Astrocyte (in vitro differentiated cells and primary cell): ENCODE measurements at regions not wholly inside any gene's neighbourhood (a gene's known extent, or its start where the extent isn't known, plus 50 kb on each side); places are given as distances from the start of the nearest gene placed in this dataset.

Experiments
- DNase-seq: peaks from one replicate; pipeline ENCODE4 v3.0.0-alpha.2; 2010; ENCODE audit warnings: low read depth
- FAIRE-seq: peaks from 2 replicates; lab custom pipeline; 2011; peaks lifted over from hg19 to GRCh38; lab: Jason Lieb, UNC
- H2AFZ ChIP-seq: 2 replicates; pipeline ENCODE4 v1.6.0; 2012; ENCODE audit warnings: low read depth, low read length, inconsistent platforms
- H3K27ac ChIP-seq: 2 replicates; pipeline ENCODE4 v1.5.1; 2011; ENCODE audit warnings: low read depth, low read length, inconsistent platforms
- H3K27me3 ChIP-seq: 2 replicates; pipeline ENCODE4 v1.6.0; 2011; ENCODE audit warnings: low read length, inconsistent platforms; ENCODE audit not compliant: insufficient read depth
- H3K36me3 ChIP-seq: 2 replicates; pipeline ENCODE4 v1.5.1; 2011; ENCODE audit warnings: low read length, inconsistent platforms; ENCODE audit not compliant: insufficient read depth
- H3K4me1 ChIP-seq: 2 replicates; pipeline ENCODE4 v1.5.1; 2011; ENCODE audit warnings: low read length, inconsistent platforms; ENCODE audit not compliant: insufficient read depth
- H3K4me2 ChIP-seq: 2 replicates; pipeline ENCODE4 v1.6.0; 2012; ENCODE audit warnings: low read length, inconsistent platforms
- H3K4me3 ChIP-seq: 2 replicates; pipeline ENCODE4 v1.5.1; 2011; ENCODE audit warnings: low read depth, mild to moderate bottlenecking, low read length, inconsistent platforms; ENCODE audit not compliant: insufficient read depth
- H3K79me2 ChIP-seq: 2 replicates; pipeline ENCODE4 v1.6.0; 2012; ENCODE audit warnings: mild to moderate bottlenecking, low read length, inconsistent platforms; ENCODE audit not compliant: insufficient read depth
- H3K9ac ChIP-seq: 2 replicates; pipeline ENCODE4 v1.6.0; 2012; ENCODE audit warnings: mild to moderate bottlenecking, low read length, inconsistent platforms
- H3K9me3 ChIP-seq: 2 replicates; pipeline ENCODE4 v1.5.1; 2012; ENCODE audit warnings: low read depth, mild to moderate bottlenecking, low read length, inconsistent platforms; ENCODE audit not compliant: insufficient read depth
- H4K20me1 ChIP-seq: 2 replicates; pipeline ENCODE4 v1.6.0; 2012; ENCODE audit warnings: low read length, inconsistent platforms; ENCODE audit not compliant: insufficient read depth
- H3K27ac Mint-ChIP-seq: one replicate; pipeline ENCODE4 v1.8.0; 2021; ENCODE audit warnings: mild to moderate bottlenecking, mixed read lengths; ENCODE audit not compliant: unreplicated experiment
- H3K27me3 Mint-ChIP-seq: one replicate; pipeline ENCODE4 v1.8.0; 2021; ENCODE audit warnings: low read depth, mixed read lengths; ENCODE audit not compliant: unreplicated experiment
- H3K36me3 Mint-ChIP-seq: one replicate; pipeline ENCODE4 v1.8.0; 2021; ENCODE audit warnings: low read depth, mixed read lengths; ENCODE audit not compliant: unreplicated experiment
- H3K4me1 Mint-ChIP-seq: one replicate; pipeline ENCODE4 v1.8.0; 2021; ENCODE audit warnings: low read depth, mixed read lengths; ENCODE audit not compliant: unreplicated experiment
- H3K4me3 Mint-ChIP-seq: one replicate; pipeline ENCODE4 v1.8.0; 2021; ENCODE audit warnings: mild to moderate bottlenecking, moderate library complexity, mixed read lengths; ENCODE audit not compliant: unreplicated experiment
- H3K9me3 Mint-ChIP-seq: one replicate; pipeline ENCODE4 v1.8.0; 2021; ENCODE audit warnings: mild to moderate bottlenecking, mixed read lengths; ENCODE audit not compliant: unreplicated experiment
- EZH2 ChIP-seq: IDR thresholded peaks from 2 replicates; pipeline ENCODE4 v1.6.1; 2012; ENCODE audit warnings: mild to moderate bottlenecking, low read length, inconsistent platforms; ENCODE audit not compliant: insufficient read depth
- TF ChIP-seq, protein P1 (sequence below): IDR thresholded peaks from 2 replicates; pipeline ENCODE4 v1.5.1; 2011; ENCODE audit warnings: low read depth, mild to moderate bottlenecking, inconsistent platforms, low read length, moderate library complexity; ENCODE audit not compliant: insufficient read depth

DNA sequence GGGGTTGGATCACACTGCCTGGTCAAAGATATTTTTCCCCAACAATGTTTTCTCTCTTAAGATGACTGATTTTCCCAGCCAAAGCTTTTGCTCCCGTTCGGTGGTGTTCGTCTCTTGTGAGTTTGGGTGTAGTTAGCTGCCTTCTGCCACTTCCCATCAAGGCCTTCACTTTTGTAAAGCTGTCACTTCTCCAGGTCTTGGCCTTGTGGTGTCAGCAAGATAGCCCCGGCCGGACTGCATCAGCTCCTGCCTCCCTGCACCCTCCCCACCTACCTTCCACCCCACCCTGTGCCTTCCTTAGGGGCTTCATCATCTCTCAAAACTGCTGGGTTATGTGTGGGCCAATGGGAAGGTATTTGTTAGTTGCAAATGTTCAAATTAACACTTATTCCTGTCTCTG, 228.9 kb downstream of the BCL11A start:
- no peaks in the 10 kb centered on the region for H3K79me2 ChIP-seq
- no peak overlapping the region for H3K27ac ChIP-seq
- H3K4me2 ChIP-seq, result no peak overlapping the region
- no peaks in the 10 kb centered on the region for H4K20me1 ChIP-seq
- H3K36me3 ChIP-seq, result no peaks in the 10 kb centered on the region
- peaks cover 28% of the 10 kb centered on the region for H3K27me3 Mint-ChIP-seq
- H3K36me3 Mint-ChIP-seq, result no peaks in the 10 kb centered on the region
- no peak overlapping the region for H2AFZ ChIP-seq
- no peak overlapping the region for H3K9ac ChIP-seq
- DNase-seq (no peak), FAIRE-seq (no peak)
- TF ChIP-seq EZH2, result no peak
- TF ChIP-seq, protein P1, sequence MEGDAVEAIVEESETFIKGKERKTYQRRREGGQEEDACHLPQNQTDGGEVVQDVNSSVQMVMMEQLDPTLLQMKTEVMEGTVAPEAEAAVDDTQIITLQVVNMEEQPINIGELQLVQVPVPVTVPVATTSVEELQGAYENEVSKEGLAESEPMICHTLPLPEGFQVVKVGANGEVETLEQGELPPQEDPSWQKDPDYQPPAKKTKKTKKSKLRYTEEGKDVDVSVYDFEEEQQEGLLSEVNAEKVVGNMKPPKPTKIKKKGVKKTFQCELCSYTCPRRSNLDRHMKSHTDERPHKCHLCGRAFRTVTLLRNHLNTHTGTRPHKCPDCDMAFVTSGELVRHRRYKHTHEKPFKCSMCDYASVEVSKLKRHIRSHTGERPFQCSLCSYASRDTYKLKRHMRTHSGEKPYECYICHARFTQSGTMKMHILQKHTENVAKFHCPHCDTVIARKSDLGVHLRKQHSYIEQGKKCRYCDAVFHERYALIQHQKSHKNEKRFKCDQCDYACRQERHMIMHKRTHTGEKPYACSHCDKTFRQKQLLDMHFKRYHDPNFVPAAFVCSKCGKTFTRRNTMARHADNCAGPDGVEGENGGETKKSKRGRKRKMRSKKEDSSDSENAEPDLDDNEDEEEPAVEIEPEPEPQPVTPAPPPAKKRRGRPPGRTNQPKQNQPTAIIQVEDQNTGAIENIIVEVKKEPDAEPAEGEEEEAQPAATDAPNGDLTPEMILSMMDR, result no peak
- no peak overlapping the region for H3K4me3 ChIP-seq
- no peaks in the 10 kb centered on the region for H3K4me1 ChIP-seq
- H3K27me3 ChIP-seq, result no peaks in the 10 kb centered on the region
- no peaks in the 10 kb centered on the region for H3K9me3 ChIP-seq
- H3K9me3 Mint-ChIP-seq, result peaks cover 2% of the 10 kb centered on the region
- no peaks in the 10 kb centered on the region for H3K4me1 Mint-ChIP-seq
- H3K4me3 Mint-ChIP-seq, result no peak overlapping the region
- H3K27ac Mint-ChIP-seq, result no peak overlapping the region

- no peaks in the 10 kb centered on the region for H3K4me1 ChIP-seq
- H3K9ac ChIP-seq, result no peak overlapping the region
- H3K4me2 ChIP-seq, result no peak overlapping the region
- no peak overlapping the region for H3K4me3 ChIP-seq
- no peak overlapping the region for H3K27ac ChIP-seq
- no peaks in the 10 kb centered on the region for H3K79me2 ChIP-seq
- FAIRE-seq (no peak), DNase-seq (no peak)
- Mint-ChIP-seq H3K27me3 (peaks cover 46% of the 10 kb centered on the region), H3K4me1 (no peaks in the 10 kb centered on the region), H3K27ac (no peak overlapping the region), H3K36me3 (no peaks in the 10 kb centered on the region), H3K4me3 (no peak overlapping the region), H3K9me3 (peaks cover 2% of the 10 kb centered on the region)
- H4K20me1 ChIP-seq, result no peaks in the 10 kb centered on the region
- peaks cover 5% of the 10 kb centered on the region for H3K27me3 ChIP-seq
- TF ChIP-seq, protein P1, result no peak
- no peak for TF ChIP-seq EZH2
- no peaks in the 10 kb centered on the region for H3K9me3 ChIP-seq
- H3K36me3 ChIP-seq, result no peaks in the 10 kb centered on the region
- no peak overlapping the region for H2AFZ ChIP-seq
Observed at GRCh38 chr2:60321816-60322215, 231.6 kb downstream of the BCL11A start.

- peaks cover 46% of the 10 kb centered on the region for H3K27me3 Mint-ChIP-seq
- no peak overlapping the region for H2AFZ ChIP-seq
- no peak overlapping the region for H3K27ac ChIP-seq
- TF ChIP-seq EZH2, result no peak
- TF ChIP-seq, protein P1, result no peak
- H3K4me3 Mint-ChIP-seq, result no peak overlapping the region
- H3K4me3 ChIP-seq, result no peak overlapping the region
- no peak overlapping the region for H3K9ac ChIP-seq
- H3K79me2 ChIP-seq, result no peaks in the 10 kb centered on the region
- FAIRE-seq (no peak), DNase-seq (no peak)
- H3K36me3 Mint-ChIP-seq, result no peaks in the 10 kb centered on the region
- no peak overlapping the region for H3K4me2 ChIP-seq
- no peak overlapping the region for H3K27ac Mint-ChIP-seq
- H3K36me3 ChIP-seq, result no peaks in the 10 kb centered on the region
- no peaks in the 10 kb centered on the region for H3K4me1 Mint-ChIP-seq
- peaks cover 6% of the 10 kb centered on the region for H3K27me3 ChIP-seq
- H3K9me3 ChIP-seq, result no peaks in the 10 kb centered on the region
- no peaks in the 10 kb centered on the region for H3K9me3 Mint-ChIP-seq
- no peaks in the 10 kb centered on the region for H3K4me1 ChIP-seq
- H4K20me1 ChIP-seq, result no peaks in the 10 kb centered on the region
Observed at GRCh38 chr2:60320724-60321123, 232.7 kb downstream of the BCL11A start.
